Stimulated activated CD4-positive, alpha-beta T cell treated with anti-CD3 and anti-CD28 coated beads, Interleukin-1b, Interleukin-23, amount 100 ng/mL, for 1 hour (primary cell): ENCODE measurements at regions not wholly inside any gene's neighbourhood (a gene's known extent, or its start where the extent isn't known, plus 50 kb on each side); places are given as distances from the start of the nearest gene placed in this dataset.
"Not testable (repeated sequence)": the region's sequence is repeated elsewhere in the genome, so short reads cannot be mapped to it uniquely, and the experiment has no call there.

Source experiments
- DNase-seq, 2 donors: peaks; one replicate each; pipeline ENCODE4 v3.0.0-alpha.2; 2020; ENCODE audit warnings: low read depth in 2 of 2

DNA sequence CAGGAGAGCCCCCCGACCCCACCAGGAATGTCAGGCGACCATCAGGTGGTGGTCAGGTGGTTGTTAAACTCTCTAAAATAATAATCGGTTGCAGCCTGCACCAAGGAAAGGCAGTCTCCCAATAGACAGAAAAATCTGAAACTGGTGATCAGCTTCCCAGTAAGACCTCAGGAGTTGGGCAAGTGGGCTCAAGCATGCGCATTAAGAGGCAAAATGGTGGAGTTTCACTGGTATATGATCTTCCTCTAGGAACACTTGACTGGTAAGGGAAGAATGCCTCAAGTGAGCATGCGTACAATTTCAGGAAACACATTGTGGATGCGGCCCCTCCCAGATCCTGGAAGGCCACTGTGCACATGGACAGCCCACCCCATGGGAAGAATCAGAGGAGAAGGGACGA lies 619.9 kb downstream of the TYW1 start:
- no peak for DNase-seq

DNA sequence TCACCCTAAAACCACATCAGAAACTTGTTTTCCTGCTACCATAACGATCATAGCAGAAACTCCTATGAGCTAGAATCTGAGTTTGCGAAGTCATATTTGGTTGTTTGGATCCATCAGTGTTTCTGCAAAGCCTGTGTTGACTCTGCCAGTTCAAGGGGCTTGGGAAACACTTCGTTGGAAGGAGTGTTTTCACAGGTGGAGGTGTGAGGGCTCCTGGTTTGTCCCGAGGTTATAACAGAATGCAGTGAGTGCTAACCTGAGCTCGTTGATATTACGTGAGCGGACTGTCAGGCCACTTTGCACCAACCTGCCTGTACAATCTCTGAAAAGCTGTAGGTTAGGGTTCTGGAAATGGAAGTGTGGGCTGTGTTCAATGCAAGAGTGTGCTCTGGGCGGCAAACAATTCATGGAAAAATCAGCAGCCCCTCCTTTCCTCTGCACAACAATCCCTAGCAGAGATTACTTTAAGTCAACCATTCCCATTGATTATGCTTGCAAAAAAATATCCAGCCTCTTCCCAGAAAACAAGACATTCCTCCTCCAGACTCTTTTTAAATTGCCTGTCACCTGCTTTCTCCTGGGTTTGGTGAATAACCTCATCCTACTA lies 622.0 kb downstream of the TYW1 start:
- DNase-seq = no peak

DNA sequence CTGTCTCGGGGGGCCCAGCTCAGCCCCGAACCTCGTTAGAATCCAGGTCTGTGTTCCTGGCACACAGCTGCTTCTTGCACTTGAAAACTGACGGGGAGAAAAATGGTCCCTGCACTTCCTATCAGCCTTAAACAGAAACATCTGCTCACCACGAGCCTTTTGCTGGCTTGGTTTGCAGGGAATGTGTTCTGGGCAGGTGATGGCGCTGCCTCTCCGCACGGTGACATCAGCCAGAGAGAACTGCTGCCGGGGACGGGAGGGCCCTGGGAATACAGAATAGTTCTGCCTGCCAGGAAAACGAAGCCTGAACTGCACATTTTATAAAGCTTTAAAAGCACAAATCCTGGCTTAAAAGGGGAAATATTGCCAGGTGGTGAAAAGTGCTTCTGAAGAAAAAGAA lies 622.5 kb downstream of the TYW1 start:
- DNase-seq = no peak

DNA sequence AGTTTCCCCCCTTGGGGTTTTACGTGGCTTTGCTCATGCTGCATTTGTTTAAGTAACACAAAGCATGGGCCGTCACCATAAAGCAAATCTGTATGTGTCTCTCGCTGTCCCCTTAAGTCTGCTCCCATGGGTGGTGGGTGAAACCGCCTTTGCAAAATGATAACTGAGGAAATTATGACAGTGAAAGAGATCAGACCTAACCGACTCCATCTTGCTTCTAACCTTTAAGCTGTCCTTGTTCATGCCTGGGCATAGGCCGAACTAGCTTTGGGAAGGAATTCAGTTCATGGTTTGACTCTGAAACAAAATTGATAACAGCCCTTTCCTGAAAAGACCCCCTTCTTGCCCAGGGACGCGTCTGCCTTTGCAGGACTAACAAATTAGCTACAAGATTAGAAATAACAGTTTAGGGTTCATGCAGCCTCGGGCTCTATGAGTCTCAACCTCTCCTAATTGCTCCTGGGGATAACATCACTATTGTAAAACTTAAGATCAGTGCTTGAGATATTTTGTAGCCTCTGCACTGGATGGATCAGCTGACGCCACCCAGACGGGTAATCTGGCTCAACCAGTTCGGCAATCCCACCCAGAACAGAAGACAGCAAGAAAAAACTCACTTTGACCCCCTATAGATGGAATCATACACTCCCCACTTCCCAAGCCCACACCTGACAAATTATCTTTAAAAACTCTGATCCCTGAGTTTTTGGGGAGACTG lies 623.7 kb downstream of the TYW1 start:
- DNase-seq = no peak

DNA sequence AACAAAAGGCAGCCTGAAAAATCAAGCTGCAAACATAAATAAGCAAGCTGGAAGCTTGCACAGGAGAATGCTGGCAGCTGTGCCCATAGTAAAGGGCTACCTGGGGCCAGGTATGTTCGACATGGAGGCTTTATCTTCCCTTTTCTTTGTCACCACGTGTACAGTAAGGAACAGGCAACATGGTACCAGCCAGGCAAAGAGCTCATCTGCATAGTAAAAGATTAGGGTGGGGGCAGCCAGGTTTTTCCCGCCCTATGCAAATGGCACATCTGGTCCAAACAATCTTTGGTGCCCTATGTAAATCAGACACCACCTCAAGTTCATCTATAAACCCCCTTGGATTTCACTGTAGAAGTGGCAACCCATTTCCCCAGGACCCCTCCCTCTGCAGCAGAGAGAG lies 625.1 kb downstream of the TYW1 start:
- DNase-seq = no peak

DNA sequence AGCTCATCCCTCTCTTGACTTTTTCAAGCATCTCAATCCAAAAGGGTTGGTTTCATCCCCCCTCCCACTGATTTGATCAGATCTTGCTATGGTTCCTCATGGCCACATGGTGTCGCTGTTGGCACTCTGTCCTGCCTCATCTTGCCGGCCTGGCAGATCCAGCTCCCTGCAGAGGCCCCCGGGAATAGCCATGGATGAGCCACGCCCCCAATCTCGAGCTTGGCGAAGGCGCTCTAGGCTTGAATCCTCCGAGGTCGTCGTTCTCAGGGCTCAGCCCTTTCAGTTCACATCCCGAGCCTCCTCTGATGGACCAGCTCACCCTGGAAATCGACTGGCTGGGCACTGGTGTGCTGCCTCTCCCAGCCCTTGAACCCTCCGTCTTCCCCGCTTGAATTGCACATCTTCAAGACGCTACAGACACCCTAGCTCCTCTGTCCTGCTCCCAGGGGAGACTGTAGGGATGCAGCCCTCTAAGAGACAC lies 628.7 kb downstream of the TYW1 start:
- DNase-seq = no peak

DNA sequence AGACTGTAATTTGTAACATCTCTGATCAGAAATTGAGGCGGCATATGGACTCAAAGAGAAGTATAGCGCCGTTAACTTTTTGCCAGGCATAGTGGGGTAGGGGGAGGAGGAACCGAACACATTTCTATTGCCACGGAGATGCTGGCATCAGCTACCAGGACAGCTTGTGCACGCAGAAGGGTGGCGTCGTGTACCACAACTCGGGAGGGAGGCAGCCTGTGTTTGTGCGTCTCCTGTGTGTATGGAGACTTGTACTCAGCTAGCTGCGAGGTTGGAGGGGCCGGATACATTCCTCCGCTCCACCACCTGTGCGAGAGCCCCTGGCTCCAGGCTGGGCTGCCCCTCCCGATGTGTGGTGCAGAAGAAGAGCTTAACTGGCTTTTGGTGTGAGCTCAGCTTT lies 634.8 kb downstream of the TYW1 start:
- DNase-seq = no peak

DNA sequence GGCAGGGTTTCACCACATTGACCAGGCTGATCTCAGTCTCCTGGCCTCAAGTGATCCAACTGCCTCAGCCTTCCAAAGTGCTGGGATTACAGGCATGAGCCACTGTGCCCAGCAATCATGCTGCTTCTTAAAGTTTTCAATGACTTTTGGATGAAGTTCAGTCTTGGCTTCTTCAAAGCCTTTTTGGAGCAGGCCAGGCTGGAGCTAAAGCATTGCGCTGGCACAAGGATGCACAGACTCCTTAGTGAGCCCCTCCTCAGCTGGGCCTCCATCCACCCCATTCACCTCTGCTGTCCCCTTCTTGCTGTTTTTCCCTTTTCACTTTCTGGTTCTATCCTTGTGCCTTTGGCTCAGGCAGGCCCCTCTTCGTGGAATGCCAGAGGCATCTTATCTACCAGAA lies 638.6 kb downstream of the TYW1 start:
- no peak for DNase-seq

DNA sequence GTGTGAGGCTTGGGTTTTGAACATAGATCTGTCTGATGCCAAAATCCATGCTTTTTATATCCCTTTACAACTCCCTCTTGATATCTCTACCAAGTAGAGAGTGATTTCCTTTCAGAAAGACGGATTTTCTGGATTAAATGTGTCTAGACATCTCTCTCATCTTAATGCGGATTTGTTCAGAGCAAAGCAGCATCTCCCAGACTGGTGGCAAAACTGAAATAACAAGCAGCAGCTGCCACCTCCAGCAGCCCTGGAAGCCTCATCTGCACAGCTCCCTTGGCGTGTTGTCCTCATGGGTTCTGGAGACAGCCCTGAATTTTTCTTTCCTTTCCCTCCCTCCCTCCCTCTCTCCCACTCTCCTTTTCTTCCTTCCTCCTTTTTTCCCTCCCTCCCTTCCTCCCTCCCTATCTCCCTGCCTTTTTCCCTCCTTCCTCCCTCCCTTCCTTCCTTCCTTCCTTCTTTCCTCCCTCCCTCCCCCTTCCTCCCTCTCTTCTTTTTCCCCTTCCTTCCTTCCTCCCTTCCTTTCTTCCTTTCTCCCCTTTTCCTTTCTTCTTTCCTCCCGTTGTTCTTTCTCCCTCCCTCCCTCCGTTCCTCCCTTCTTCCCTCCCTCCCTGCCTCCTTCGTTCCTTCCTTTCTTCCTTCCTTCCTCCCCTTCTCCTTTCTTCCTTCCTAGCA lies 639.9 kb downstream of the TYW1 start:
- DNase-seq = no peak

DNA sequence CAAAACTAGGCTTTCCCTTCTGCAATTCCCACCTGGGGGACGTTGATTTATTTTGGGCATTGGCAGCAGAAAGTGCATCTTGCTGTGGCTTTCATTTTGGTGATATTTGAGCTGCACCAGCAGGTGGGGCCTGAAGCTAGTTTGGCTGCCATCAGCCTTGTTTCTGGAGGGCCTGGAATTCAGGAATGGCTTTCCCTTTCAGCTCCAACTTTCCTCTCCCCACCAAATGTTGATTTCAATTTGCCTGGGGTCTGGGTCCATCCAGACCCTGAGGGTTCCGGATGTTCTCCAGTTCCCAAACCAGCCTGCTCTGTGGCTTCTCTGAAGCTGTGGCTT lies 640.4 kb downstream of the TYW1 start:
- no peak for DNase-seq

DNA sequence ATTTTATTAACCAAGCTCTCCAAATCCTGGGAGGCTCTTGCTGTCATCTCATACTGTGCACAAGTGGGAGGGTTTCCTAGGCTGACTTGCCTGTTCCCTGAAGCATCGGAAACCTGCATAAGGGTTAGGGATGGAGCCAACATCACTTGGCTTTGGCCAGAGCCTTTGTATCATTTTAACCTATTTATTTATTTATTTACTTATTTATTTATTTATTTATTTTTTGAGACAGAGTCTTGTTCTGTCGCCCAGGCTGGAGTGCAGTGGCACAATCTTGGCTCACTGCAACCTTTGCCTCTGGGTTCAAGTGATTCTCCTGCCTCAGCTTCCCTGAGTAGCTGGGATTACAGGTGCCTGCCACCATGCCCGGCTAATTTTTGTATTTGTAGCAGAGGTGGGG lies 645.9 kb downstream of the TYW1 start:
- not testable (repeated sequence) for DNase-seq

DNA sequence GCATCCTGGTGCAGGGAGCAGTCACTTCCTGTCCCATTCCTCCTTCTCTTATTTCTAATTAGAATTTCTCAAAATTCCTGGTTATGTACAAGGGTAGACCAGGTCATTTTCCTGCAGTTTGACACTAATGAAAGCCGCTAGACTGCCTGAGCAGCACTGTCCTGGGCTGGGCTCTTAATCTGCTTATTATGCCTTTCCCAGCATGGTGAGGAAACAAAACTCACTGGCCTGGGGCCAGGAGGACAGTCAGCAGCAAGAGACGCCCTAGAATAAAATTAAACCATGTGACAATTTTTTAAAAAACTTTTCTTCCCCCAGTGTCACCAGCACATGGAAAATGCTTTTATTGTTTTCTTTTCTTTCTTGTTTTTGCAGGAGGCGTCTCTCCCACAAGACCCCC lies 647.5 kb downstream of the TYW1 start:
- no peak for DNase-seq

DNA sequence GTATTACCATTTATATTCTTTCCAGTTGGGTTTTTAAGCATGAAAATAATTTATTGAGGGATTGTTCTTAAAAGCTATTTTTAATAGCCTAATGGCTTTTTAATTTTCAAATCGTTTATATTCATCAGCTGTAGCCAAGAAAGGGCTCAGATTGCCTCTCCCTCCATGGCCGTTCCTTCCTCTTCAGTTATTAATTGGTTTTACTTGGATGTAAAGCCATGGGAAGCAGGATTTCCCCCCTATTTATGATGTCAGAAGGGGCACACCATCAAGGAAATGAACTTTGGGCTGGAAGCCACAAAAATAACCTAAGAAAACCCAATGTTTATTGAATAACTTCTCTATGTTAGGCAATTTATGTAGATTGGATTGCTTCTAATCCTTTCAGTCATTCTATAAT lies 656.3 kb downstream of the TYW1 start:
- no peak for DNase-seq

DNA sequence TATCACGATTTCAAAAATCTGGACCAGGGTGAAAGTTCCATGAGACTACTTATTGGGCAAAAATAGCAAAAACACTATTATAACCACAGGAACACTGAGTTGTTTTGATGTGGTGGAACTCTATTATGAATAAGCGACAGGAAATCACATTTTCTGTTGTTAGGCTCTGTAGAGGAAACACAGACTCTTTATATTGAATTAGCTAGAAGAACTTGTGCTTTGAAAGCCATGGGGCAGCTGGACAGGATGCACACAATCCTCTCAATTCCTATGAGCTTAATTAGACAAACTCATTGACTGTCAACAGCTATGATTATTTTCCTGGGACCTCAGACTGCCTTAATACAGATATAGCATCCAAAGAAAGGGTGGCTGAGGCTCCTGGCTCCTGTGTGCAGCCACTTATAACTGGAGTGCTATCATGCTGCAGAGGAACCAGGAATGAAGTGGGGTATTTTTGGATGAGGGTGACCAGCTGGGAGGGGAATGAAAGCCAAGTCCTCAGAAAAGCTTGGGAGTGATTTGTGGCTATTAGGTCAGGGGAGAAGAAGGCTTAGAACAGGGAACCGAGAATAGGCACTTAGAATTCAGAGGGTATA lies 657.3 kb downstream of the TYW1 start:
- no peak for DNase-seq

DNA sequence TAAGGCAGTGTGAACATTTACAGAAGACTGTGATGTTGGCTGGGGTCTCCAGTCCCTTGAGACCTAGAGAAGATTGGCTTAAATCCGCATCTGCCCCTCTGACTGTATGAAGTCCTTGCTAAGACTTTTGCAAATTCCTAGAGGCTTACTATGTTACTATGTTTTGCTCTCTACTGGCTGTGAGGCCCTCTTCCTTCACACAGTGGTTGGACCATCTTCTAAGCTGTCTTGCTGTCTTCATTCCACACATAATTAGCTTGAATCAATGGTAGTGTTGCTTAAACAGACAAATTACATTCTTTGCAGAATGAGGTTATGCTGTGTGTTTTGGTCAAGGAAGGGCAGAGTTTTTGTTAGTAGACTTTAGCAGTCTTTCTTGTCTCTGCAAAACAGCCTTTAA lies 658.0 kb downstream of the TYW1 start:
- DNase-seq = no peak

DNA sequence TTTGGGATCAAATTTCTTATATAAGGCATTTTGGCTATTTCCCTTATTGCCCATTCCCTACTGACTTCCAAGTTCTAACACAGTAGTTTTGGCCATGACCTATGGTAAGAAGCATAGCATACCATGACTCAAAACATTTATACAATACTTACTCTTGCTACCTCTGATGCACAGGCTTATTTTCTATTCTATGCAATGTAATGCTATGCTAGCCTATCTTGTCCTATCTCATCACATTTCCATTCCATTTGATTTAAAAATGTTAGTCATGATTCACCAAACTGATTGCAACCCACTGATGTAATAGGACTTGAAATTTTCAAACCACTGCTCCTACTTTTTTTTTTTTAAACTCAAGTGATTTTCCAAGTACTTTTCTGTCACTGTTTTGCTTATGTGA lies 658.5 kb downstream of the TYW1 start:
- no peak for DNase-seq

DNA sequence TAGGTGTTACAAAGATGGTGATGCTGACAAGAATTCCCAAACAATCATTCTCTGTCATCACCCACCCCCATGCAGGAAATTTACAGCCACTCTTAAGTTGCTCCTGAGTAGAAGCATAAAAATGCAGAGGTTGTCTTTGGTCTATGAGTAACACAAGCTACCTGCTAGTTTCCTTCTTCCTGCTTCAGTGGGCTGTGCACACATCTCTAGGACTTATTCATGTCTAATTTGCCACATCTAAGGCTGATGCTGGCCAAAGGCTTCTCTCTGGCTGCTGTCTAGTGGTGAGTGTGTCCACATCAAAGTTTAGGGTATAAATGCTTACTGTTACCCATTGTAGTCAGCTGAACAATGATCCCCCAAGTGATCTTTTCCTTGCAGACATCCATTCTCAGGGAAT lies 662.5 kb downstream of the TYW1 start:
- no peak for DNase-seq

DNA sequence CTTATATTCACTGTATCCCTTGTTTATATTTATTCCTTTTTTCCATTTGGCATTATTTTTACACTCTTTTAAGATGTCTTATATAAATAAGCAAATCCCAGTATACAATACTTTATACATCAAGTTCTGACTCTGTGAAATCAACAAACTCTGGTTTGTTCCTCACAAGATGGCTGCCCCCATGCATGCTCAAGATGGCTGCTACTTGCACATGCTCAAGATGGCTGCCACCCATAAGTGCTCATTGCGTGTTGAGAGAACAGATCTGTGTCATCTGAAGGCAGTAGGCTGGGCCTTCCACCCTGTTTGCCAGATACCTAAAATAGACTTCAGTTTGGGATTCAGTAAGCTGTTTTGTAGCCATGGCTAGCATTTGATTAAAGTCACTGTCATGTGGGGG lies 666.2 kb downstream of the TYW1 start:
- DNase-seq = no peak

DNA sequence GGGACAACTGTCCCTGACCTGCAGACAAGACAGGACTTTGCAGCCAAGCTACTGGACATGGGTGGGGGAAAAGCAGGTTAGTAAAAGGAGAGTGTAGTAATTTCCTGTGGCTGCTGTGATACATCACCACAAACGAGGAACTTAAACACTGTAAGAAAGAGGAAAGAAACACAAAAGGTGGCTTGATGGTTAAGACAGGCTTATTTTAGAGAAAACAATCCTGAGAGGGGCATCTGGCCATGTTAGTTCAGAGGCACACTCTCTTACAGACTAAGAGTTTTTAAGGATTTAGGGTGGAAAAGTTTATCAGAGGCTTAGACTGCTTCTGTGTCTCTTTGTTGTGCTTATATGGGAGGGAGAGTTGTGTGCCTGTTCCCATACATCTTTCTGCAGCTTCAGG lies 667.0 kb downstream of the TYW1 start:
- no peak for DNase-seq

DNA sequence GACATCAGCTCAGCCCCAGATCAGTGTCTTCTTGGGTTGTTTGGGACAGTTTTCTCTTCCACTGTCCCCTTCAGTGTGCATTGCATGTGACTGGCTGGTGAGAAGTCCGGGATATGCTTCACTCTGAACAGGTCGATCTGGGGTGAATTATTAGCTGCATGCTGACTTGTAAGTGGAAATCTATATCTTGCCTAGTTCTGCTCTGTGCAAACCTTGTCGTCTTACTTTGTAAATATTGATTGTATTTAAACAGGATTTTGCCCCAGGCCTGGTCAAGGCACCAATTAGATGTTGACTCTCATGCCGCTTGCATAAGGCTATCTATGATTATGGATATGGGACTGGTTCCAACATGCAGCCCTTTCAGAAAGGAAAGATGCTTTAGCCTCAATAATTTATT lies 669.7 kb downstream of the TYW1 start:
- not testable (repeated sequence) for DNase-seq

DNA sequence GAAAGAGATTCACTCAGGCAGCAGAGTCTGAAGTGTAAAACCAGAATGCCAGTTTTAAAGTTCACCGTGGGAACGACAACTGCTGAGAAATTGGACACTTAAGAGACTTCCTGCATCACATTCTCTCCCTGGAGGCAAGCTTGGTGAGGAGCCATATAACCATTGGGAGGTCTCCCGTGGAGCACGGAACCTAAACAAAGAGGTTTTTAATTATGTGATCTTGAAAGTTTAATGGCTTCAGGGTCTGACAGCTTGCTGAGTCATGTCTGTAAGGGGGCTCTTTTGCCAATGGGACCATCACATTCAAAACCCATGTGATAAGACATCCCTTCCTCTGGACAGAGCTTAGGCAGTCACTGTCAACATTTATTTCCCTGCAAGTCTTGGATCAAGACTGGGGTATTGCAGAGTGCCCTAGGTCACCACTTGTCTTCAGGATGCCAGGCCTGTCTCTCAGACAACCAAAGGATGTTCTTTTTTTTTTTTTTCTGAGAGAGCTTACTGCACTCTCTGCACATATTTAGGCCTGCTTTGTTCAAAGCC lies 674.4 kb downstream of the TYW1 start:
- DNase-seq = no peak

DNA sequence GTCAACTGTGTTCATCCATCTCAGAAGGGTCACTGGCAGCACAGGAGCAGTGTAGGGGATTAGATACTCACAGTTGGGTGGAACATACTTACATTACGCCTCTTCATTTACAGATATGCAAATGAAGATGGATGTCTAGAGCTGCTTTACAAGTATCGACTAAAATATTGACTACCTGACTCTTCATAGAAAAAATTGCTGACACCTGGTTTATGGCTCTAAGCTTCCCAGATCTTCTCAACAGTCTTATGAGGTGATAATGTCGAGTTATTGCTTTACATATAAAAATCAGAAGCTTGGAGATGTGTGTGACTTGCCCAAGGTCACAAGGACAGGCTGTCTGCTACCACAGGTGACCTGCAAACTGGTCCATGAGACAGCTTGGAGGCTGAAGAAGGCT lies 677.2 kb downstream of the TYW1 start:
- DNase-seq = no peak

DNA sequence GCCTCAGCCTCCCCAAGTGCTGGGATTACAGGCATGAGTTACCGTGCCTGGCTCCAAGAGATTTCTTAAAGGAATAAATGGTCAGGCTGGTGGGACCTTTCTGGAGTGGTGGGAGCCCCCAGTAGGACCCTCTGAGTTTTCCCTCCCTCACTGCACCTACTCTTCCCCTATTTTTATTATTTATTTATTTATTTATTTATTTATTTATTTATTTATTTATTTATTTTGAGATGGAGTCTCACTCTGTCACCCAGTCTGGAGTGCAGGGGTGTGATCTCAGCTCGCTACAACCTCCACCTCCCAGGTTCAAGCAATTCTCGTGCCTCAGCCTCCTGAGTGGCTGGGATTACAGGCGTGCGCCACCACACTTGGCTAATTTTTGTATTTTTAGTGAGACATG lies 678.2 kb downstream of the TYW1 start:
- not testable (repeated sequence) for DNase-seq
